ENCODE measurements at regions not wholly inside any gene's neighbourhood (a gene's known extent, or its start where the extent isn't known, plus 50 kb on each side); places are given as distances from the start of the nearest gene placed in this dataset.

DNA sequence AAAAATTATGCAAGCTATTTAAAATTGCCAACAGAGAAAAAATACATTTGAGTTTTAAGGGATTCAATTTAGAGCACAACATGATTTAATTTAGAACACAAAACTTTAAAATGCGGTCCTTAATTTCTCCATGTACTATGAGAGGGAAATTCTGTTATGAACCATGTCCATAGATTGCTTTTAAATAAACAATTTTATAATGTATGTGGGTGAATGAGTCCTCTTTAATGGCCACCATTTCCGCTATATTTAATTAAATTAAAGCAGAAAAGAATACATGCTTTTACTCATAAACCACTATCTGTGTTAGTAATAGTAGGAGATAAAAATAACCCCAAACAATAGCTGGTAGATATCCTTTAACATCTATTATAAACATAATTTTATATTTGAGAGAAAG, 914.6 kb downstream of the LTN1 start:
- Histone ChIP-seq H3K9me3 (replicated peaks; ENCODE audit: control insufficient read depth, insufficient read depth, low read depth, low read length) (no peaks in the 10 kb centered on the region; the same call in 1 of the 2 replicates), H3K9ac (ENCODE audit: insufficient read depth in 1 of 2, low read depth in 2 of 2, low read length in 2 of 2) (no peak overlapping the region), H3K36me3 (ENCODE audit: control insufficient read depth, insufficient read depth, low read length) (no peaks in the 10 kb centered on the region), H3K27me3 (ENCODE audit: control insufficient read depth in 2 of 2, insufficient read depth in 2 of 2, low read length in 2 of 2) (no peaks in the 10 kb centered on the region), H4K20me1 (replicated peaks; ENCODE audit: control insufficient read depth, insufficient read depth, low read length) (no peaks in the 10 kb centered on the region), H3K4me2 (ENCODE audit: insufficient read depth, low read length) (no peak overlapping the region), H3K79me2 (ENCODE audit: control insufficient read depth, insufficient read depth, low read length) (no peaks in the 10 kb centered on the region), H3K27ac (ENCODE audit: extremely low read depth, low read depth, low read length) (no peak overlapping the region), H3K9me1 (ENCODE audit: control insufficient read depth, insufficient read depth, low read length) (no peaks in the 10 kb centered on the region), H3K4me1 (replicated peaks in 1 of 2; ENCODE audit: control insufficient read depth in 2 of 2, insufficient read depth in 2 of 2, low read length in 2 of 2) (no peaks in the 10 kb centered on the region), H3K4me3 (no peak overlapping the region), H2AFZ (ENCODE audit: low read depth, low read length) (no peak overlapping the region)
- ChIA-PET CTCF (ENCODE audit: low intra/inter-chr PET ratio) (no interaction called here), POLR2A (no interaction called here)
- BruUV-seq (replicated peaks): no TSS peak
- ATAC-seq: no peak
- TF ChIP-seq LCOR (CRISPR knock-in tag; IDR thresholded peaks at IDR 0.05) (no peak), TCF3 (CRISPR knock-in tag; IDR thresholded peaks at IDR 0.05) (no peak), ZNF224 (CRISPR knock-in tag; IDR thresholded peaks at IDR 0.05) (no peak), ZNF830 (CRISPR knock-in tag; IDR thresholded peaks at IDR 0.05) (no peak), IRF2 (CRISPR knock-in tag; IDR thresholded peaks at IDR 0.05) (no peak), CHCHD3 (CRISPR knock-in tag; IDR thresholded peaks at IDR 0.05) (no peak), SUPT5H (IDR thresholded peaks at IDR 0.05) (no peak), CREBBP (IDR thresholded peaks at IDR 0.05; ENCODE audit: low read depth, low read length) (no peak), ZNF668 (CRISPR knock-in tag; IDR thresholded peaks at IDR 0.05) (no peak), EP300 (IDR thresholded peaks at IDR 0.05; ENCODE audit: low read length) (no peak), GATAD2A (IDR thresholded peaks at IDR 0.05) (no peak)
- TF ChIP-seq, protein P1, sequence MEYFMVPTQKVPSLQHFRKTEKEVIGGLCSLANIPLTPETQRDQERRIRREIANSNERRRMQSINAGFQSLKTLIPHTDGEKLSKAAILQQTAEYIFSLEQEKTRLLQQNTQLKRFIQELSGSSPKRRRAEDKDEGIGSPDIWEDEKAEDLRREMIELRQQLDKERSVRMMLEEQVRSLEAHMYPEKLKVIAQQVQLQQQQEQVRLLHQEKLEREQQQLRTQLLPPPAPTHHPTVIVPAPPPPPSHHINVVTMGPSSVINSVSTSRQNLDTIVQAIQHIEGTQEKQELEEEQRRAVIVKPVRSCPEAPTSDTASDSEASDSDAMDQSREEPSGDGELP (CRISPR knock-in tag; IDR thresholded peaks at IDR 0.05; ENCODE audit: borderline replicate concordance): no peak
- TF ChIP-seq, protein P2, sequence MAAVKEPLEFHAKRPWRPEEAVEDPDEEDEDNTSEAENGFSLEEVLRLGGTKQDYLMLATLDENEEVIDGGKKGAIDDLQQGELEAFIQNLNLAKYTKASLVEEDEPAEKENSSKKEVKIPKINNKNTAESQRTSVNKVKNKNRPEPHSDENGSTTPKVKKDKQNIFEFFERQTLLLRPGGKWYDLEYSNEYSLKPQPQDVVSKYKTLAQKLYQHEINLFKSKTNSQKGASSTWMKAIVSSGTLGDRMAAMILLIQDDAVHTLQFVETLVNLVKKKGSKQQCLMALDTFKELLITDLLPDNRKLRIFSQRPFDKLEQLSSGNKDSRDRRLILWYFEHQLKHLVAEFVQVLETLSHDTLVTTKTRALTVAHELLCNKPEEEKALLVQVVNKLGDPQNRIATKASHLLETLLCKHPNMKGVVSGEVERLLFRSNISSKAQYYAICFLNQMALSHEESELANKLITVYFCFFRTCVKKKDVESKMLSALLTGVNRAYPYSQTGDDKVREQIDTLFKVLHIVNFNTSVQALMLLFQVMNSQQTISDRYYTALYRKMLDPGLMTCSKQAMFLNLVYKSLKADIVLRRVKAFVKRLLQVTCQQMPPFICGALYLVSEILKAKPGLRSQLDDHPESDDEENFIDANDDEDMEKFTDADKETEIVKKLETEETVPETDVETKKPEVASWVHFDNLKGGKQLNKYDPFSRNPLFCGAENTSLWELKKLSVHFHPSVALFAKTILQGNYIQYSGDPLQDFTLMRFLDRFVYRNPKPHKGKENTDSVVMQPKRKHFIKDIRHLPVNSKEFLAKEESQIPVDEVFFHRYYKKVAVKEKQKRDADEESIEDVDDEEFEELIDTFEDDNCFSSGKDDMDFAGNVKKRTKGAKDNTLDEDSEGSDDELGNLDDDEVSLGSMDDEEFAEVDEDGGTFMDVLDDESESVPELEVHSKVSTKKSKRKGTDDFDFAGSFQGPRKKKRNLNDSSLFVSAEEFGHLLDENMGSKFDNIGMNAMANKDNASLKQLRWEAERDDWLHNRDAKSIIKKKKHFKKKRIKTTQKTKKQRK (IDR thresholded peaks at IDR 0.05; ENCODE audit: borderline replicate concordance, low read depth, low read length): no peak
- no peak for DNase-seq (ENCODE audit: extremely low read depth in 1 of 4, low spot score in 3 of 4)
- no peak for FAIRE-seq
- WGBS (ENCODE audit: insufficient coverage, low coverage, missing lambda C conversion rate): 3% methylated on average over 2 of the region's 2 CpGs
- intact Hi-C loops (cut with micrococcal nuclease) (no loop called here), in situ Hi-C loops (cut with MboI) (no loop called here)
